CMK (cell line): ENCODE measurements at regions not wholly inside any gene's neighbourhood (a gene's known extent, or its start where the extent isn't known, plus 50 kb on each side); places are given as distances from the start of the nearest gene placed in this dataset.
"Not testable (repeated sequence)": the region's sequence is repeated elsewhere in the genome, so short reads cannot be mapped to it uniquely, and the experiment has no call there.

ENCODE experiments used
- DNase-seq: peaks from one replicate; pipeline ENCODE4 v3.0.0-alpha.2; 2010; ENCODE audit warnings: low read depth

GRCh38 chr15:62644889-62645742 is 397.4 kb upstream of the TPM1 start:
- DNase-seq: no peak

- peak; percentile 45 for DNase-seq
Measured at GRCh38 chr15:62647202-62647842, 395.2 kb upstream of the TPM1 start.

DNA sequence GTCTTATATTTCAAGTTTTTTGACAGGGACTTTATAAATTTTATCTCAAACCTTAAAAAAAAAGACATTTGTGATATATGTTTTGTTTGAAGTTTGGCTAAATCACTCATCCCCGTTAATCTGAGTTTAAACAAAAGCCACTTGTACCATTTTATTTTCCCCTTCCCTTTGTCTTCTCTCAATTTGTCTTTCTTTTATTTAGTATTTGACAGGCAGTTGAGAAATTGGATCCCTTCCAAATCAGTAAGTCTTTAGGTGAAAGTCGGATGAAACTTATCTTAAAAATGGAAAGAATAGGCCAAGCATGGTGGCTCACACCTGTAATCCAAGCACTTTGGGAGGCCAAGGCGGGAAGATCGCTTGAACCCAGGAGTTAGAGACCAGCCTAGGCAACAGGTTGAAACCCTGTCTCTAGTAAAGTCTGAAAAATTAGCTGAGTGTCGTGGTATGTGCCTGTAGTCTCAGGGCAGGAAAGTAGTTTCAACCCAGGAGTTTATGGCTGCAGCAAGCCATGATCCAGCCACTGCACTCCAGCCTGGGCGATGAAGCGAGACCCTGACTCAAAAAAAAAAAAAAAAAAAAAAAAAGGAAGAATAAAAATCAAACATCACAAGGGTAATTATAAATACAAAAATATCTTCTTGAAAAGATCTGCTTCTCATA is 394.6 kb upstream of the TPM1 start:
- no peak for DNase-seq

- no peak for DNase-seq
Measured at GRCh38 chr15:62648954-62649353, 393.6 kb upstream of the TPM1 start.

DNA sequence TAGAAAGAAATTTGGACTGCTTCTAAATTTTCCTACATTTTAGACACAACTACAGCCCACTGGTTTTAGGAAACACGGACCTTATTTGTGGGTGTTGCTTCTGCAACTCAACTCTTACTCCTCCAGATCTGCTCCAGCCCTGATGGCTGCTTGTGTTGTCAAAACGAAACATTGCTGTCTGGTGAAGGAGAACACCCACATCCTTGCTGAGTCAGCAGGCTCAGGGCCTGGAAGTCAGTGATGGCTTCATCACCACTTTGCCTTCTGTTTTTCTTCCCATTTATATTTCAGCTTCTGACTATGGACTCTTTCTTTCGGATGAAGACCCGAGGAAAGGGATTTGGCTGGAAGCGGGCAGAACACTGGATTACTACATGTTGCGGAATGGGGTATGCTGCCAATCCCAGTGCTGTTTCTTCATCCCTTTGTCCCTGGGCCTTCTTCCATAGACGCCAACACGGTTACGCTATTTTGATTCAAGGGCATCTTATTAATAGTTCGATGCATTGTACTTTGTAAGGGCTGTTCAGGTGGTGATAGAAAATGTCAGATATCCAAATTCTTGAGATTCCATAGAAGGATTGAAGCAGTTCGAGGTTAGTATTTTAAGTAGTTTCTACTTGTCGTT is 392.6 kb upstream of the TPM1 start:
- peak; percentile 9 for DNase-seq

DNA sequence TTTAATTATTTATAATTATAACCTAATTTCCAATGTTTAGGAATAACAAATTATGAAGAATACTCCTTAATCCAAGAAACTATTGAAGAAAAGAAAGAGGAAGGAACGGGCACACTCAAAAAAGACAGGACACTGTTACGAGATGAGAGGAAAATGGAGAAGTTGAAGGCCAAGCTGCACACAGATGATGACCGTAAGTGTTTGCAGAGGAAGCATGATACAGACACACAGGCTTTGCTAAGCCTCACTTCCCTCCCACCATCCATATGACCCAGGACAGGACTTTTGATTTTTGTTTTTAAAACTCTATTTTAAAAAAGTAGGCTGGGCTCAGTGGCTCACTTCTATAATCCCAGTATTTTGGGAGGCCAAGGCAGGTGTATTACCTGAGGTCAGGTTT is 389.4 kb upstream of the TPM1 start:
- no peak for DNase-seq

GRCh38 chr15:62656071-62656470 is 386.5 kb upstream of the TPM1 start:
- no peak for DNase-seq

- not testable (repeated sequence) for DNase-seq
Measured at GRCh38 chr15:62657501-62657900, 385.0 kb upstream of the TPM1 start.

- DNase-seq: no peak
Measured at GRCh38 chr15:62658498-62658897, 384.0 kb upstream of the TPM1 start.

DNA sequence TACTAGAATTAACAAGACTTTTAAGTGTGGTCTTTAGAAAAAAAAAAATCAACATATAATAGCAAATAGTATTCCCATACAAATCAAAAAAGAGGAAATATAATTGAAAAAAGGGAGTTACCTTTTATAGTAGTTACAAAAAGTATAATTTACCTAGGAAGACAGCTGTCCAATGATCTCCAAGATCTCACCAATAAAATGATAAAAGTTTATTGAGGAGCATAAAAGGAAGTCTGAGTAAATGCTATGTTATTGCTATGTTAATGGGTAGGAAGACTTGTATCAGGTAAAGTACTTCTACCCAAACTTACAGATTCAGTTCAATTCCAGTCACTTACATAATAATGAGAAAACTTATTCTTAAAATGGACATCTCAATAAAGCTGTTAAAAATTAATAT is 379.0 kb upstream of the TPM1 start:
- DNase-seq: no peak

DNA sequence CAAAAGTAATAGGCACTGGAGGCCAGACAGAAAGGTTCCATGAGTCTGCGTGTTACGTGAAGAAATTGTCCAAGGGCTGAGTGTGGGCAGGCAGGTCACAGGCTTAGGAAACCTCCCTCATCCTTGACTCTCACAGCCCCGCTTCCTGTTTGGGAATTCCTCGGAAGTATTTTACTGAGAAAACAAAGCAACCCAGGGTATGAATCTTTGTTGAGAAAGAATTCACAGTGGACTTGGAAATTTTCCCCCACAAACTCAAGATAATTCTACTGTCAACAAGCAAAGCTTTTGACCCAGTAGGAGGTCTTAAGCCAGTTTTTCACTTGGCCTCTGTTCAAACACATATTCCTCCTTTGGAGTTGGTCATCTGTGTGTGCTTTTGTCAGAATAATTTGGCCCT is 377.1 kb upstream of the TPM1 start:
- no peak for DNase-seq

DNA sequence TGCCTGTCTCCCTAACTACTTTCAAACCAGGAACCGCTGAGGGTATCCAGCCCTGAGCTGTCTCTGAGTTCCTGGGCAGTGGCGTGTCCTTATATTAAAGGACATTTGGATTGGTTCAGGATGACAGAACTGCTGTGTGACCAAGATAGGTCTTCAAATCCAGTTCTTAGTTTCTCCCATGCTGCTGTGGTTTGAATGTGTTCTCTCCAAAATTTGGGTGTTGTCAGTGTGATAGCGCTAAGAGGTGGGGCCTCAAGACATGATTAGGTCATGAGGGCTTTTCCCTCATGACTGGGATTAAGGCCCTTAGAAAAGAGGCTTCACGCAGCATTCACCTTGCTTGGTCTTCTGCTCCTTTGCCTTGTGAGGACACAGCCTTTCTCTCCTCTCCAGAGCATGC is 376.5 kb upstream of the TPM1 start:
- no peak for DNase-seq

GRCh38 chr15:62672268-62672667 is 370.3 kb upstream of the TPM1 start:
- DNase-seq: no peak

GRCh38 chr15:62676891-62677290 is 365.7 kb upstream of the TPM1 start:
- DNase-seq: no peak

GRCh38 chr15:62681939-62682896 is 360.3 kb upstream of the TPM1 start:
- no peak for DNase-seq

- not testable (repeated sequence) for DNase-seq
Measured at GRCh38 chr15:62683192-62683591, 359.4 kb upstream of the TPM1 start.

- DNase-seq: no peak
Measured at GRCh38 chr15:62684123-62684808, 358.3 kb upstream of the TPM1 start.

DNA sequence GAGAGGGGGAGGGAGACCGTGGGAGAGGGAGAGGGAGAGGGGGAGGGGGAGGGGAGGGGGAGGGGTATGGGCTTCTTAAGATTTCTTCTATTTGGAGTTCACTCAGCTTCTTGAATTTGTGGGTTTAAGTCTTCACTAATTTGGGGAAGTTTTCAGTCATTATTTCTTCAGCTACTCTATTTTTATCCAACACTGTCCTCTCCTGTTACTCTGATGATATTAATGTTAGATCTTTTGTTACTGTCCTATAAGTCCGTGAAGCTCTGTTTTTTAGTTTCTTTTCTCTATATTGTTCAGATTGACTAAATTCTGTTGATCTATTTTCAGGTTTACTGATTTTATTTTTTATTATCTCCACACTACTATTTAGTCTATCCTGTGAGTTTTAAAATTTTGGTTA is 351.5 kb upstream of the TPM1 start:
- DNase-seq: no peak

DNA sequence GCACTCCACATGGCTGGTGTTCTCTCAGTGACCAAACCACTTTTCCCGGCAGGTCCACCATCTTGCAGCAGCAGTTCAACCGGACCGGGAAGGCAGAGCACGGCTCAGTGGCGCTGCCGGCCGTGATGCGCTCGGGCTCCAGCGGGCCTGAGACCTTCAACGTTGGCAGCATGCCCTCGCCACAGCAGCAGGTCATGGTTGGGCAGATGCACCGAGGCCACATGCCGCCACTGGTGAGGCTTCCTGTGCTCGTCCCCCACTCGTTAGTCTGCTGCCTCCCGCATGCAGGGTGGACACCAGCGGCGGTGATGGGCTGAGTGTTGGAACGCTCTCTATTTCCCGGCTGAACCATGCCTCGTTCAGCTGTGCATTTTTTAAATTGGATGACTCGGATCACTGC is 344.9 kb upstream of the TPM1 start:
- no peak for DNase-seq

DNA sequence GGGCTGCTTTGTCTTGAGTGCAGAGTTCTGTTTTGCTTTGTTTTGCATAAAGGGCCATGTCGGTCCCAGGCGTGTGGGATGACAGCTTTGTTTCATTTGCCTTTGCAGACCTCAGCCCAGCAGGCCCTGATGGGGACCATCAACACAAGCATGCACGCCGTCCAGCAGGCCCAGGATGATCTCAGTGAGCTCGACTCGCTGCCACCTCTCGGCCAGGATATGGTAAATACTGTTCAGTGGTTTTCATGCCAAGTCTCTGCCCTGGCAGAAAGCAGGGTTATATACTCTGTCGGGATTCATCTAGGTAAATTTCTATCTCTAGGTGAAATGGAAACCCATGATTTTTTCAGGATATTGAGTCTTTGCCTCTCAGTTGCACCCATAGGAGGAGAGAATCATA is 343.9 kb upstream of the TPM1 start:
- DNase-seq: no peak

- no peak for DNase-seq
Measured at GRCh38 chr15:62706317-62706716, 336.2 kb upstream of the TPM1 start.
